H1 (cell line): ENCODE measurements at regions not wholly inside any gene's neighbourhood (a gene's known extent, or its start where the extent isn't known, plus 50 kb on each side); places are given as distances from the start of the nearest gene placed in this dataset.

Source experiments
- CTCF ChIA-PET: fragments of 300-600 bp; sonication (Branson Sonifier 250); formaldehyde crosslinking; loops from one replicate; lab custom pipeline; 2021; ENCODE audit not compliant: partially characterized antibody; lab: Charles Lee
- POLR2A ChIA-PET: fragments of 300-600 bp; sonication (Branson Sonifier 250); formaldehyde crosslinking; loops from one replicate; lab custom pipeline; 2021; ENCODE audit warnings: inconsistent platforms; ENCODE audit not compliant: partially characterized antibody; lab: Charles Lee
- DNase-seq, 2 experiments: peaks; one replicate each; pipeline versions ENCODE4 v3.0.0 to v3.0.0-alpha.2; 2010 to 2022; ENCODE audit warnings: low spot score in 2 of 2, low read depth in 1 of 2, mixed read lengths in 1 of 2
- FAIRE-seq: peaks from 2 replicates; lab custom pipeline; 2011; peaks lifted over from hg19 to GRCh38; lab: Jason Lieb, UNC
- H2AFZ ChIP-seq: 2 replicates; pipeline ENCODE4 v1.8.1; 2012; ENCODE audit warnings: low read length, inconsistent platforms
- H2AK5ac ChIP-seq: 2 replicates; pipeline ENCODE4 v1.6.1; 2013; ENCODE audit warnings: low read depth, low read length
- H2BK120ac ChIP-seq: replicated peaks from 2 replicates; pipeline ENCODE3; 2013; ENCODE audit warnings: low read depth, low read length, inconsistent platforms
- H2BK12ac ChIP-seq: 2 replicates; pipeline ENCODE4 v1.6.1; 2013; ENCODE audit warnings: low read depth, low read length
- H2BK15ac ChIP-seq: 2 replicates; pipeline ENCODE4 v1.6.1; 2013; ENCODE audit warnings: low read length
- H2BK20ac ChIP-seq: 2 replicates; pipeline ENCODE4 v1.6.1; 2013; ENCODE audit warnings: low read length
- H2BK5ac ChIP-seq: 2 replicates; pipeline ENCODE4 v1.6.1; 2013; ENCODE audit warnings: low read depth, low read length
- H3K14ac ChIP-seq: 2 replicates; pipeline ENCODE4 v1.6.1; 2013; ENCODE audit warnings: inconsistent platforms; ENCODE audit not compliant: insufficient read length
- H3K18ac ChIP-seq: 2 replicates; pipeline ENCODE4 v1.6.1; 2013; ENCODE audit warnings: low read length; ENCODE audit errors: extremely low read depth
- H3K23ac ChIP-seq: 2 replicates; pipeline ENCODE4 v1.6.1; 2013; ENCODE audit warnings: inconsistent platforms; ENCODE audit not compliant: insufficient read length
- H3K23me2 ChIP-seq: 2 replicates; pipeline ENCODE4 v1.6.1; 2013; ENCODE audit warnings: low read depth, low read length
- H3K27ac ChIP-seq: 2 replicates; pipeline ENCODE4 v1.6.1; 2011; ENCODE audit warnings: low read depth, low read length, inconsistent platforms
- H3K27me3 ChIP-seq, 4 experiments: replicated peaks in 1 of 4; 1 replicate in 1 of 4; 2 replicates in 3 of 4; pipeline versions ENCODE4 v1.6.1 to v1.8.1; 2011 to 2013; ENCODE audit warnings: low read length in 3 of 4, mild to moderate bottlenecking in 3 of 4, inconsistent platforms in 2 of 4, mixed read lengths in 2 of 4, moderate library complexity in 1 of 4; ENCODE audit not compliant: control insufficient read depth in 3 of 4, insufficient read depth in 3 of 4; ENCODE audit errors: extremely low read depth in 1 of 4
- H3K36me3 ChIP-seq, 4 experiments: 2 replicates each; pipeline versions ENCODE4 v1.6.1 to v1.8.1; 2011 to 2013; ENCODE audit warnings: mild to moderate bottlenecking in 4 of 4, low read length in 3 of 4, moderate library complexity in 2 of 4, control low read depth in 1 of 4, inconsistent platforms in 1 of 4; ENCODE audit not compliant: insufficient read depth in 4 of 4, control insufficient read depth in 2 of 4
- H3K4ac ChIP-seq: replicated peaks from 2 replicates; pipeline ENCODE3; 2013; ENCODE audit warnings: low read length, low read depth, mixed read lengths, inconsistent platforms; ENCODE audit not compliant: insufficient read length
- H3K4me1 ChIP-seq, 4 experiments: replicated peaks in 1 of 4; 1 replicate in 1 of 4; 2 replicates in 3 of 4; pipeline versions ENCODE4 v1.6.1 to v1.8.1; 2011 to 2013; ENCODE audit warnings: low read length in 3 of 4, inconsistent platforms in 2 of 4, mixed read lengths in 1 of 4; ENCODE audit not compliant: insufficient read depth in 4 of 4, control insufficient read depth in 3 of 4
- H3K4me2 ChIP-seq, 2 experiments: 2 replicates each; pipeline versions ENCODE4 v1.6.1 to v1.8.1; 2011 to 2013; ENCODE audit warnings: low read depth in 2 of 2, low read length in 2 of 2, control low read depth in 1 of 2, inconsistent platforms in 1 of 2, mild to moderate bottlenecking in 1 of 2; ENCODE audit not compliant: insufficient read depth in 1 of 2
- H3K4me3 ChIP-seq, 4 experiments: fragments of 200-600, 300-600 bp in 1 of 4; sonication (generic), shearing (Covaris generic), sonication (Bioruptor Twin) in 1 of 4; 2 replicates each; pipeline versions ENCODE4 v1.5.1 to v1.8.1; 2011 to 2016; ENCODE audit warnings: low read length in 4 of 4, low read depth in 3 of 4, control low read depth in 2 of 4, inconsistent platforms in 2 of 4, mild to moderate bottlenecking in 2 of 4, mixed read lengths in 1 of 4, moderate library complexity in 1 of 4; ENCODE audit not compliant: insufficient read depth in 2 of 4; ENCODE audit errors: extremely low read depth in 1 of 4
- H3K56ac ChIP-seq: replicated peaks from 2 replicates; pipeline ENCODE3; 2013; ENCODE audit warnings: low read depth, mild to moderate bottlenecking, mixed read lengths, low read length, inconsistent platforms; ENCODE audit not compliant: insufficient read length
- H3K79me1 ChIP-seq: 2 replicates; pipeline ENCODE4 v1.6.1; 2013; ENCODE audit warnings: low read depth, low read length, control low read depth
- H3K79me2 ChIP-seq, 2 experiments: 2 replicates each; pipeline versions ENCODE4 v1.6.1 to v1.8.1; 2012 to 2013; ENCODE audit warnings: low read length in 2 of 2, mild to moderate bottlenecking in 2 of 2, inconsistent platforms in 1 of 2; ENCODE audit not compliant: insufficient read depth in 2 of 2, control insufficient read depth in 1 of 2
- H3K9ac ChIP-seq, 4 experiments: replicated peaks in 1 of 4; 1 replicate in 1 of 4; 2 replicates in 3 of 4; pipeline versions ENCODE4 v1.6.1 to v1.8.1; 2011 to 2013; ENCODE audit warnings: low read depth in 3 of 4, low read length in 3 of 4, control low read depth in 2 of 4, mild to moderate bottlenecking in 2 of 4, moderate library complexity in 2 of 4, inconsistent platforms in 1 of 4; ENCODE audit errors: extremely low read depth in 1 of 4
- H3K9me3 ChIP-seq, 2 experiments: 2 replicates each; pipeline versions ENCODE4 v1.6.1 to v1.8.1; 2012 to 2013; ENCODE audit warnings: mild to moderate bottlenecking in 2 of 2, moderate library complexity in 2 of 2, control low read depth in 1 of 2, inconsistent platforms in 1 of 2, low read depth in 1 of 2, low read length in 1 of 2, mixed read lengths in 1 of 2; ENCODE audit not compliant: insufficient read depth in 2 of 2
- H4K20me1 ChIP-seq, 2 experiments: replicated peaks in 1 of 2; 2 replicates each; pipeline versions ENCODE3 to v1.8.1; 2011 to 2013; ENCODE audit warnings: inconsistent platforms in 2 of 2, low read length in 2 of 2, mild to moderate bottlenecking in 1 of 2; ENCODE audit not compliant: insufficient read depth in 2 of 2, control insufficient read depth in 1 of 2
- H4K5ac ChIP-seq: 2 replicates; pipeline ENCODE4 v1.6.1; 2013; ENCODE audit warnings: low read length, low read depth, mixed read lengths, inconsistent platforms; ENCODE audit not compliant: insufficient read length
- H4K8ac ChIP-seq: 2 replicates; pipeline ENCODE4 v1.8.0; 2013; ENCODE audit warnings: mild to moderate bottlenecking, moderate library complexity, low read length, inconsistent platforms; ENCODE audit not compliant: insufficient read depth; ENCODE audit errors: extremely low read depth
- H4K91ac ChIP-seq: replicated peaks from 2 replicates; pipeline ENCODE3; 2013; ENCODE audit warnings: low read length, mixed read lengths, inconsistent platforms; ENCODE audit not compliant: insufficient read length
- HDAC6 ChIP-seq: IDR thresholded peaks from one replicate; pipeline ENCODE4 v1.7.1; 2012; ENCODE audit warnings: low read depth, mild to moderate bottlenecking, inconsistent platforms, low read length, moderate library complexity
- MAFK ChIP-seq: IDR thresholded peaks from 2 replicates; pipeline ENCODE4 v1.6.1; 2012; ENCODE audit warnings: low read depth, mild to moderate bottlenecking, improper control_type of control experiment, low read length
- WGBS, 2 experiments: shearing (Covaris generic) in 1 of 2; methylation state at CpG; one replicate each; pipeline versions ENCODE4 v1.1.6 to v1.1.7; 2013 to 2015; ENCODE audit warnings: low lambda C conversion rate in 2 of 2, mixed read lengths in 2 of 2, inconsistent platforms in 1 of 2, low coverage in 1 of 2, missing lambda C conversion rate in 1 of 2; ENCODE audit not compliant: insufficient replicate concordance in 2 of 2, insufficient coverage in 1 of 2, insufficient read length in 1 of 2; ENCODE audit errors: extremely low coverage in 1 of 2, missing lambda C conversion rate in 1 of 2; 5-methylcytosine and 5-hydroxymethylcytosine counted together

- no peak overlapping the region for H4K5ac ChIP-seq
- no peak overlapping the region for H2AK5ac ChIP-seq
- no peak overlapping the region for H3K56ac ChIP-seq
- no peak for FAIRE-seq
- WGBS, 2 experiments, result 100% methylated on average over 3 of the region's 3 CpGs; no CpG with 5 or more reads in 1 of the 2 experiments
- DNase-seq, result no peak
- no peaks in the 10 kb centered on the region for H3K9me3 ChIP-seq
- no peak overlapping the region for H2AFZ ChIP-seq
- peaks cover 0 to 23% (median 18%) of the 10 kb centered on the region in 4 experiments for H3K4me1 ChIP-seq
- no peak overlapping the region for H2BK120ac ChIP-seq
- H3K4ac ChIP-seq, result no peak overlapping the region
- no peak overlapping the region for H3K9ac ChIP-seq
- H2BK12ac ChIP-seq, result peak overlapping the region; percentile 51; the same call in 1 of the 2 replicates
- ChIA-PET POLR2A (no interaction called here), CTCF (interaction anchor here (1.0 kb wide), 1 partner anchor 27 kb away, joined by 5 read pairs; no protein-coding TSS in a partner anchor)
- H3K27me3 ChIP-seq, result no peaks in the 10 kb centered on the region
- H2BK15ac ChIP-seq, result no peak overlapping the region
- H3K18ac ChIP-seq, result 0 out of 2 replicates have a peak overlapping the region, but pooled peaks have one; percentile 13
- H3K27ac ChIP-seq, result no peak overlapping the region
- H2BK5ac ChIP-seq, result peak overlapping the region; percentile 67; the same call in 1 of the 2 replicates
- no peaks in the 10 kb centered on the region for H4K20me1 ChIP-seq
- no peak overlapping the region for H3K23ac ChIP-seq
- H3K4me3 ChIP-seq, result no peak overlapping the region
- H3K79me2 ChIP-seq, result no peaks in the 10 kb centered on the region
- no peaks in the 10 kb centered on the region for H3K79me1 ChIP-seq
- no peak overlapping the region for H3K14ac ChIP-seq
- H2BK20ac ChIP-seq, result peak overlapping the region; percentile 35; the same call in 1 of the 2 replicates
- no peaks in the 10 kb centered on the region for H3K23me2 ChIP-seq
- H3K4me2 ChIP-seq, result no peak overlapping the region
- peak overlapping the region; percentile 47 for H4K91ac ChIP-seq
- H3K36me3 ChIP-seq, result no peaks in the 10 kb centered on the region
- H4K8ac ChIP-seq, result no peak overlapping the region
- TF ChIP-seq HDAC6 (no peak), MAFK (0 out of 2 replicates have a peak, but pooled peaks have one; percentile 29)
- TF ChIP-seq, all 59 proteins: peak for 1
Measured at GRCh38 chr11:127108838-127109237, 108.3 kb upstream of the KIRREL3 start.
